SK-N-SH (cell line): ENCODE measurements at regions not wholly inside any gene's neighbourhood (a gene's known extent, or its start where the extent isn't known, plus 50 kb on each side); places are given as distances from the start of the nearest gene placed in this dataset.

ENCODE experiments used
- CHD2 ChIP-seq: fragments of 150-350 bp; IDR thresholded peaks from 2 replicates; pipeline ENCODE4 v1.6.1; 2018; ENCODE audit warnings: low read length; ENCODE audit not compliant: partially characterized antibody
- RCOR1 ChIP-seq: fragments of 150-350 bp; IDR thresholded peaks from 2 replicates; pipeline ENCODE4 v1.6.1; 2017; ENCODE audit warnings: antibody characterized with exemption, low read length

- TF ChIP-seq RCOR1 (no peak), CHD2 (no peak)
These were observed 376.7 kb upstream of the CITED2 start for GRCh38 chr6:139751179-139751578.
